ENCODE measurements at regions not wholly inside any gene's neighbourhood (a gene's known extent, or its start where the extent isn't known, plus 50 kb on each side); places are given as distances from the start of the nearest gene placed in this dataset.

DNA sequence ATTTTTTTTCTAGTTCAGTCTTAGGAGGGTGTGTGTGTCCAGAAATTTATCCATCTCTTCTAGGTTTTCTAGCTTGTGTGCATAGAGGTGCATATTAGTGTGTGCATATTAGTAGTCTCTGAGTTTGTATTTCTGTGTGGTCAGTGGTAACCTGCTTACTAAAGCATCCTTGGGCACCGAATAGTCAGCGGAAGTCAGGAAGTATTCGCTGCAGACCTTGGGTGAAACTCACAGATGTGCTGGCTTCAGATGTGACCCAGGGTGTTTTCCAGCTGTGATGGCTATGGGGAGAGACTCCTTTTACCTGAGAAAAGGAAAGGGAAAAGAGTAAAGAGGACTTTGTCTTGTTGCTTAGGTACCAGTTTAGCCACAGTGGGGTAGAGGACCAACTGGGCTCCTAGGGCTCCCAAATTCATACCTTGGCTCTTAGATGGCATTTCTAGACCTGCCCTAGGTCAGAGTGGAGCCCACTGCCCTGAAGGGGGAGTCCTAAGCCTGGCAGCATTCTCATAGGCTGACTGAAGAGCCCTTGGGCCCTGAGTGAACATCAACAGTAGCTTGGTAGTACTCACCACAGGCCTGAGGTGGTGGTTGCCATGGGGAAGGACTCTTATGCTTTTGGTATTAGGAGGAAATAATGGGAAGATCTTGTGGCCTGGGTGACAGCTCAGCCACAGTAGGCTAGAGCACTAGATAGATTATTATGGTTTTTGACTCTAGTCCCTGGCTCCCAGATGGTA, 286.0 kb upstream of the ZPLD1 start:
- TF ChIP-seq, protein P1, sequence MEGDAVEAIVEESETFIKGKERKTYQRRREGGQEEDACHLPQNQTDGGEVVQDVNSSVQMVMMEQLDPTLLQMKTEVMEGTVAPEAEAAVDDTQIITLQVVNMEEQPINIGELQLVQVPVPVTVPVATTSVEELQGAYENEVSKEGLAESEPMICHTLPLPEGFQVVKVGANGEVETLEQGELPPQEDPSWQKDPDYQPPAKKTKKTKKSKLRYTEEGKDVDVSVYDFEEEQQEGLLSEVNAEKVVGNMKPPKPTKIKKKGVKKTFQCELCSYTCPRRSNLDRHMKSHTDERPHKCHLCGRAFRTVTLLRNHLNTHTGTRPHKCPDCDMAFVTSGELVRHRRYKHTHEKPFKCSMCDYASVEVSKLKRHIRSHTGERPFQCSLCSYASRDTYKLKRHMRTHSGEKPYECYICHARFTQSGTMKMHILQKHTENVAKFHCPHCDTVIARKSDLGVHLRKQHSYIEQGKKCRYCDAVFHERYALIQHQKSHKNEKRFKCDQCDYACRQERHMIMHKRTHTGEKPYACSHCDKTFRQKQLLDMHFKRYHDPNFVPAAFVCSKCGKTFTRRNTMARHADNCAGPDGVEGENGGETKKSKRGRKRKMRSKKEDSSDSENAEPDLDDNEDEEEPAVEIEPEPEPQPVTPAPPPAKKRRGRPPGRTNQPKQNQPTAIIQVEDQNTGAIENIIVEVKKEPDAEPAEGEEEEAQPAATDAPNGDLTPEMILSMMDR (IDR thresholded peaks at IDR 0.05) = no peak
- TF ChIP-seq POLR2AphosphoS5 (IDR thresholded peaks at IDR 0.05) = no peak
- no peak for TF ChIP-seq POLR2A (IDR thresholded peaks at IDR 0.05)
